Cardiac fibroblast (primary cell): ENCODE measurements at regions not wholly inside any gene's neighbourhood (a gene's known extent, or its start where the extent isn't known, plus 50 kb on each side); places are given as distances from the start of the nearest gene placed in this dataset.

ENCODE experiments used
- DNase-seq, 2 donors: peaks; one replicate each; pipeline versions ENCODE4 v3.0.0 to v3.0.0-alpha.2; 2010; ENCODE audit warnings: low read depth in 2 of 2
- H3K4me3 ChIP-seq, 2 donors: replicated peaks in 1 of 2; 1 replicate in 1 of 2; 2 replicates in 1 of 2; pipeline ENCODE4 v1.5.1; 2011; ENCODE audit warnings: low read depth in 2 of 2, low read length in 2 of 2, mild to moderate bottlenecking in 2 of 2, moderate library complexity in 1 of 2
- CTCF ChIP-seq: IDR thresholded peaks from one replicate; pipeline ENCODE4 v1.5.1; 2011; ENCODE audit warnings: low read depth, mild to moderate bottlenecking, low read length, inconsistent platforms

- no peak for TF ChIP-seq CTCF
- peak; percentile 78 to 92 for DNase-seq
- H3K4me3 ChIP-seq: no peak overlapping the region
These were observed 394.6 kb downstream of the AEBP2 start for GRCh38 chr12:19833775-19834501.

GRCh38 chr12:19834592-19834991, 395.3 kb downstream of the AEBP2 start:
- no peak overlapping the region for H3K4me3 ChIP-seq
- TF ChIP-seq CTCF: no peak
- peak; percentile 27 to 62 for DNase-seq

- TF ChIP-seq CTCF: no peak
- H3K4me3 ChIP-seq: no peak overlapping the region
- DNase-seq: no peak
These were observed 396.8 kb downstream of the AEBP2 start for GRCh38 chr12:19836056-19836455.

GRCh38 chr12:19836456-19836855, 397.2 kb downstream of the AEBP2 start:
- TF ChIP-seq CTCF: no peak
- DNase-seq: no peak
- no peak overlapping the region for H3K4me3 ChIP-seq

GRCh38 chr12:19837543-19837942, 398.3 kb downstream of the AEBP2 start:
- peak in 1 of 2 donors; percentile 63 for DNase-seq

GRCh38 chr12:19841451-19841850, 402.2 kb downstream of the AEBP2 start:
- no peak for TF ChIP-seq CTCF
- DNase-seq: peak; percentile 34 to 39
- no peak overlapping the region for H3K4me3 ChIP-seq

More at GRCh38 chr12:19837543-19837942, 398.3 kb downstream of the AEBP2 start:
- no peak for TF ChIP-seq CTCF
- no peak overlapping the region for H3K4me3 ChIP-seq

GRCh38 chr12:19842116-19842515, 402.8 kb downstream of the AEBP2 start:
- peak; percentile 16 to 37 for DNase-seq
- no peak for TF ChIP-seq CTCF
- H3K4me3 ChIP-seq: no peak overlapping the region
